ENCODE measurements at regions not wholly inside any gene's neighbourhood (a gene's known extent, or its start where the extent isn't known, plus 50 kb on each side); places are given as distances from the start of the nearest gene placed in this dataset.
"Not testable (repeated sequence)": the region's sequence is repeated elsewhere in the genome, so short reads cannot be mapped to it uniquely, and the experiment has no call there.

DNA sequence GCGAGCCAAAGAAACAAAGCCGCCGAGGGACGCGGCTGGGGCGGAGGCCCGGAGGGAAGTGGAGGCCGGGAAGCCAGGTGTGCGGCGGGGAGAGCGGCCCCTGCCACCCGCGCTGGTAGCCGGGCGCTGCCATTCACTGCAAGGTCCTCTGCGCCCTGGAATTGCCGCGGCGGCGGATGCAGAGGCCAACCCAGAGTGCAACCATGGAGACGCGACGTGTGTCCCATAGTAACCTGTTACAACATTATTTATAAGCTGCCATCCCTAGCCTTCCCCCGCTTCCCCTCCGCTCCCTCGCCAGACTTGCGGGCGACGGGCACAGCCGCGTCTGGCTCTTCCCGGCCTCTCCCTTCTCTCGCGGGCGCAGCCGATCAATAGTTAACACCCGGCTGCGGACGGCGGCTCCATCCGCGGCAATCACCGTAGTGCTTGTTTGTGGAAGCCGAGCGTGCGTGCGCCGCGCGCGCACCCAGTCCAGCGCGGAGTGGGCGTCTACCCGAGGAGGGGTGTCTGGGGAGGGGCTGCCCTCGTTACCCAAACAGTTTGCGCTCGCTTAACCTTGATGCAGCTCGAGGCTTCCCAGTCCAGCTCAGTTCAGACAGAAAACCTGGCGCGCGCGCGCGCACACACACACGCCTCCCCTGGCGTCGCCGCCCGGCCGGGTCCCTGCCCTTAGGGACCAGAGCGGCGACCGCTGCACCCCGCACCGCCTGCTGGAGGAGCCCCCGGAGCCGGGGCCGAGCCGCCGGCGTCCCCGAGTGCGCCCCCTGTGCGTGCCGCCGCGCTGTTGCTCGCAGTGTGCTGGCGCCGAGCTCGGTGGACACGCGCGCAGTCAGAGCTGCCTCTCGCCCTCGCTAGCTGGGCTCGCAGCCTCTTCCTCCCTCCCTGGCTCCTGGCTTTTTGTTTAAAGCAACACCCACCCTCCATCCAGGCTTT is 165.4 kb upstream of the DPP6 start:
- peak; percentile 93 for DNase-seq

DNA sequence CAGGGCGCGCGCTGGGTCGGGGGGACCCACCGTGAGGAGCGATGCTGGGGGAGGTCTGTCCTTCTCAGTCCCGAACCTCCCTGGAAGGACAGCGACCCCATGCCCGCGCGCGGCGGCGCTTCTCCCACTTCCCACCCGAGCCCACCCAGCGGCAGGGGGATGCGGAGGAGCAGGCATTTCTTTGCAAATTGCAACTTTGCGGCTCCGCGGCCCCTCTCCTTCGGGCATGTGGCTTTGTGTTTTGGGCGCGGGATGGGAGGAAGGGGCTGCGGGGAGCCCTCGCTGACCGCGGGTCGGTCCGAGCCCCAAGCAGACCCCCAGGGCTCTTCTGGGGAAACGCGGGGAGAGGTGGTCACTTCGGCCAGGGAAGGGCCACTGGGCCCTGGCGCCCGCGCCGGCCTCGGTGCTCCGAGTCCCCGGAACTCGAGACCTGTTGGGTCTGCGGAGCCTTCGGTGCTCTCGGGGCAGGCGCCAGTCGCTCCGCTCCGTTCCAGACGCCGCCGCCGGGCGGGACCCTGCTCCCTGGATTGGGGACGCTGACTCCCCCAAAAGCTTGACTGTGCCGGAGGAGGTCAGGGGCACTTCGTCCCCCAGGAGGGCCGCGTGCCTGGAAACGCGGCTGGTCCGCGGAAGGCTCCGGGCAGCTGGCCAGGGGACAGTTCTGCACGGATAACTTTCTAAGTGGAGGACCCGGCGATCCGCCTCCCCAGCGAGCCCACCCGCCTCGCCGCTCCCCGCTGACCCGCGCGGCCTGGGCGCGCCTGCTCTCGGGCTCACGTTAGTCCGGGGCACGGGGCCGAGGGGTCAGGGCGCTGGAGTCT is 164.2 kb upstream of the DPP6 start:
- peak; percentile 81 for DNase-seq

DNA sequence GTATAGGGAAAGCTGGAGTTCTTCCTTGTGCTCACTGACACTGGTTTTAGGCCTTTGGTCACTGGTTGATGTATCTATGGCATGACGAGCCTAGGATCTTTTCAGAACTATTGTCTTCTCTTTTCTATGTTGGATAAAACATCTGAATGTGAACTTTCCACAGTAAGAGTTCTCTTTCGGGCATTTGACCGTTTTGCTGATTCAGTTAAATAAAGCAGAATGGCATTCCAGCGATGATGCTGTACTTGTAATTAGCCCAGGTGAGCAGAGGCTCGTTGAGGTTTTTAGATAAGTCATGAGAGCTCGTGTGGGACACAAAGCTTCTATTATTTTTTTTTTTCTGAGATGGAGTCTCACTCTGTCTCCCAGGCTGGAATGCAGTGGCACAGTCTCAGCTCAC is 160.2 kb upstream of the DPP6 start:
- no peak for DNase-seq

DNA sequence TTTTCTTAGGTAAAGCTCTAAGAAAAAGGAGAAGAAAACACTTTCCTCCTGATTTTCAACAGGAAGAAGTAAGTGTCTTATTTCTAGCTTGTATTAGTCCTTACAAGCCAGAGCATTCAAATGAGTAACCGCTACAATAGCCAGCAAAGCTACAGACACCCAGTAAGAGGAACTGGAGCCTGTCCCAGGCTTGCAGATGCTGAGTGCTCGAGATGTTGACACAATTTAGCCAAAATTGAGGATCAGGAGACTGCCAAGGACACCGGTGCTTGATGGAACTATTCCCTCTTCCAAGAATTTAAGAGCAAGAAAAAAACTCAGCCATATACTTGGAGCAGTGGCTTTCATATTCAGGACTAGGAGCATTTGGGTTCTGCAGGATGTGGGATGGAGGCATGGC is 149.3 kb upstream of the DPP6 start:
- no peak for DNase-seq

DNA sequence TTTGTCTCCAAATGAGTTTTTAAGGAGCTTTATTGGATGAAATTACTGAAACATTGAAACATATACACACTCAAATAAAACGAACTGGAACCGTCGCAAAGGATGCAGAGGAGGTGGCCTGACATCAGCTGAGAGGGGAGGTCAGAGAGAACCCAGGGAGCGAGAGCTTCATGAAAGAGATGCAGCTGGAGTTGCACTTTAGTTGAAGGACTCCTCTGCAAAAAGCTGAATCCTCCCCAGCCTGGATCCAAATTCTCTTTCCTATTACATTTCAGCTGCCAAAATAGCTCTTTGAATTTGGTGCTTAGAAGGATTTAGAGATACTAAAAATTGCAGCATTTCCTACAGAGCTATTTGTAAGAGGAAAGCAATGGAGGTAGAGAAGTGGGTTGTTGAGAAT is 140.0 kb upstream of the DPP6 start:
- no peak for DNase-seq

DNA sequence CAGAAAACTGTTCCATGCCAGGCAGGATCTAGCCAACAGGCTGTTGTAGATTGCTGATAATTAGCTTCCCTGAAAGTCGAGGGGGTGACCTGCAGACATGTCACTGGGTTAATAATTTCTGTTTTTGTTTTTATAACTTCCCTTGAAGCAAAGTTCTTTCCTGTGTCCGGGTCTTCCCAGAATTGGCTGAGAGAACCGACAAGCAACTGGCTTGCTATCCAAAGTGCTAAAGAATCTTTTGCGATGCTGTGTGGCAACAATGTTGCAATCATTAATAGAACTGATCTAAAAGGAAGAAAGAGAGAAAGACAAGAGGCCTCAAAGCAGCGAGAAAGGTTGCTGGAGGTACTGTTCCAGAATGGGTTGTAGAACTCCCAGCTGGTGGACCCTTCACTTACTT is 132.1 kb upstream of the DPP6 start:
- DNase-seq = no peak

DNA sequence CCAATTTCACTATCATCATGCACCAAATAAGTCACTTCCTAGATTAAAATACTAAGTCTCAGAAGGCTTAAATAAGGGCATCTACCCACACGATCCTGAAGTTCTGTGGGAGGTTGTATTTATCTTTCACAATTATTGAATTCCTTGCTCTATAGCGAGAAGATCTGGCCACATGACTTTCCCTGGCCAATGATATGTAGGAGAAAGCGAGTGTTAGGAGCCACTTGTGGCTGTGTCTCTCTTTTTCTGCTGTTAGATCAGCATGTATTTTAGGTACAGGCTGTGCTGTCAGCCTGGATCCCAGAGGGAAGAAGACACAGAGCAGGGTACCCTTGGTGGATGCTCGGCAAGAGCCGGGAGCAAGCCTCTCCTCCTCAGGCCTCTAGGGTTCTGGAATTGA is 131.3 kb upstream of the DPP6 start:
- no peak for DNase-seq

DNA sequence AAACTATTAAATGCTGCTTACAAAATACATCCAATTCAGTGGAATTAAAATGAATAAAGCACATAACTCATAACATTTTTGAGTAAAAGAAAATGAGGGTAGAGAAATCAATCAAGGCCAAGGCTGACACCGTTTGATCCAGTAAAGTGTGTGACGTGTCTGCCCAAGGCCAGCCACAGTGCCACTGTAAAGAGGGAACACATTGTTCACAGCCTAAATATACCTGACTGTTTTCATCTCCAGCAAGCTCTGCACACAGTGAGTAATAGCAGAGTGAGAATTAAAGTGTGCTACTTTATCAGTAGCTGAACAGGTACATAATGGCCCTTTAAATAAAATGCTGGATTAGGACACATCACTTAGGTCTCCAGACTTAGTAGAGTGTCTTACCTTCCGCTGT is 130.8 kb upstream of the DPP6 start:
- DNase-seq = no peak

DNA sequence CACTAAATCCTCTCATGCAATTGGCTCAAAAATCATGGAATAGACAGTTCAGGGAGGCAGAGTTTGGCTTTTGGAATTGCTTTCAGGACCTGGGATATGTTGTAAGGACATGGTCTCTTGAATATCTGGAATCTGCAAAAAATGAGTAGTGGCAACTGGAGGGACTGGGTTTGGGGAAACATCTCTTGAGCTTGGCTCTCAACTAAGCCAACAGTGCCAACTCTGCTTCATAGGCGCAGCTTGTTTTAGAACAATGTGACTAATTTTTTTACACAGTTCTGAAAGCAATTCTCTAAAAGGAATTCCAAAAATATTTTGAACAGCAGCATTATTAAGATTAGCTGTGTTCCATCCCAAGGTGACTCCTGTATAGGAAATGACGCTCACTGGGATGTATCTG is 121.5 kb upstream of the DPP6 start:
- DNase-seq = no peak

DNA sequence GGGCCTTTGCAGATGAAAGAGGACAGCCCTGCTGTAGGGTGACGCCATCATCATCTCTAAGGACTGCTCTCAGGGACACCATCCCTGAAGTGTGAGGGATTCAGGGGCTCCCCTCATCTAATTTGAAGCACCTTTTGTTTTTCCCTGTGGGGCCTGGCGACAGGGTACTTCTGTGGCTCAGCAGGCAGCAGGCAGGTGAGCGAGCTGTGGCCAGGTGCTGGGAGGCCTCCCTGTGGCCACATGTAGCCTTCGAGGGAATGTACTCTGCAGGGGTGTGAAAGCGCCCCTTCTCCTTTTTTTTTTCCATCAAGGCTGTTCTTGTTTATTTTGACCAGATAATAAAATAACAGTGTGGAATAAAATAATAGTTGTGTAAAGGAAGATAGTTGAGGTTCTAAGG is 118.2 kb upstream of the DPP6 start:
- no peak for DNase-seq

DNA sequence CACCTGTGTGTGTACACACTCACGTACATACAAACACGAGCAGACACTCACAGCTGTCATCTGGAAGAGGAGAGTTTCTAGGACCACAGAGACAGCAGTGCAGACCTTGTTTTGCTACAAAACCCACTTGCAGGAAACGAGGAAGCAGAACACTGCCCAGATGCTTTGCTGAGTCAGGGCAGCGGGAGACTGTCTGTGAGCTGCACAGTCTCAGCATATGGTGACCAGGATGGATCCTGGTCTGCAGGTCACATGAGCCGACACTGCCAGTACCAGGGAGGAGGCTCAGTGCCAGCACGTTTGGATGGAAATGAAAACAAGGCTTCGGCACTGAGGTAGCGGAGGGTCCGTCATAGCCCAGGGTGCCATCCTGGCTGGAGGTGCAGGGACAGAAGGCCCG is 117.6 kb upstream of the DPP6 start:
- no peak for DNase-seq

DNA sequence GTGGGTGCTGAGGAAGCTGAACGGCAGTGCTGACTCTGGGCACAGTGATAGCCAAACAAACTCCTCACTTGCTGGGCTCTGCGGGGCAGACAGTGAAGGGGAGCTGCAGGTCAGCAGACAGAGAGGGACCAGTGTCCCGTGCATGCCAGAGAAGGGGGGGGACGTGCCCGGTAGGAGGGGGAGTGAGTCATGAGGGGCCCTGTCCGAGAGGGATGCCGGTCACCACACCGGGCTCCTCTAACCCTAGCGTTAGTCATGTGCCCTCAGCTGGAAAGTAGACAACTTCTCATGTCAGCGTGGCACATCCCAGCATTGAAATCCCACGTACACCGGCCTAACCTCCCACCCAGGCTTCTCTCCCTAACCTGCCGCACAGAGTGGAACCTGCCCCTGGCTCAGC is 117.1 kb upstream of the DPP6 start:
- no peak for DNase-seq

DNA sequence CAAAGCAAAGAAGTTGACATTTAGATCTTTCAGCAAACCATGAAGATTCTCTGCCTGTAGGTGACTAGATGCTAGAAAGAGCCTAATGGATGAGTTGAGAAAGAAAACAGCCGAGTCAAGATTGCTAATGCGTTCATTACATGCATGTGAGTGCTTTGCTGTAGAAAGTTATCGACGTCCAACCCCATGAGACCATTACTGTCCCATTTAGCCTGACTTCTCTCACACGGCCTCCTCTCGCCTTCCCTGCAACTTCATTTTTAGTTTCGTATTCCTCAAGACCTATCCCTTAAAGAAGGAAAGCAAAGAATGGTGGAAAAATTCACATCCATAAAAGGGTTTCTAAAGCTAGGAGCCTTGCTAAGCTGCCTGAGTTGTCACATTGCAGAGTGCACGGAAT is 113.7 kb upstream of the DPP6 start:
- DNase-seq = peak; percentile 54

DNA sequence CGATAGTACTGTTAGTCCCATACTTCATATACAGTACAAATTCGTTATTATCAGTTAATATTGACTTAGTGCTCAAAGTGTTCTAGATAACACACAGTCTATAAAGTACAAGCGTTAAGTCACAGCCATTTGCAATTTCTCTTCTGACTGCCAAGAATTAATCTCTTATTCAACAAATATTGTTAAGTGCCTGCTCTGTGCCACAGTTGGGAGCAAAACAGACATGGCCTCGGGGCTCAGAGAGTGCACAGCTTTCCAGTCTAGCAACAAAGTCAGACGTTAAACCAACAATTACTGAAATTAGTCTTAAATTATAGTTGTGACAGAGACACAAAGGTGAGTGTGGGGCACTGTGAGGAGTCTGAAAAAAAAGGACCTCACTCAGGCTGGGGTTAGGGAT is 113.0 kb upstream of the DPP6 start:
- DNase-seq = no peak

DNA sequence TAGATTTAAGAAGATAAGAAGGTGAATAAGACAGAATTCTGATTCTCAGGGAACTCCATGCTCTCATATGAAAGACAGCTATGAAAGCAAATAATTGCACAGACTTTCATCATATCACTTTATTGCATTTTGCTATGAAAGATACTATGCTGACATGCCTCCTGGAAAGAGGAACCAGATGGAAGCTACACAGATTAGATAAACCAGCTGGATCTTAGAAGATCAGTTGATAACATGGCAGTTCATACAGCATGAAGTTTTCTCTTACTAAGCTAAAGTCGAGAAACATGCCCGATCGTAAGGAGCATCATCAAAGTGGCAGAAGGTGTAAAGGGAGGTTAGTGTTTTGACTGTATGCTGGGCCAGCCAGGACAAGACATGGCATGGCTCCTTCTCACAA is 112.5 kb upstream of the DPP6 start:
- DNase-seq = no peak

DNA sequence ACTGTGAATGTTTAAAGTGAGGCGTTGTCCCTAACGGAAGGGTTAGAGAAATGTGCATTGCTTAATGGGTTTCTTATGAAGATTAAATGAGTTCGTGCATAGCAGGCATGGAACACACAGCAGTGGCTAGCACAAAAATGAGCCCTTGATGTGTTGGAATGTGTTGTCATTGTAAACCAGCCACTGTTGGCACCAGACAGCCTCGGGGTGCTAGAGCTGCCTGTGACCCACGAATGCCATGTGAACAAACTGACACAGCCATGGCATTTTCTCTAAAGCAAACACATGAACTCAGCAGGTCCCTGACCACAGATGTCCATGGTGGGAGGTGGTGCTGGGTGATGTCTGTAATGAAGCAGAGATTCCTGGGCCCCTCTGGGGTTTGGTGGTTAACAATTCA is 111.1 kb upstream of the DPP6 start:
- DNase-seq = no peak

DNA sequence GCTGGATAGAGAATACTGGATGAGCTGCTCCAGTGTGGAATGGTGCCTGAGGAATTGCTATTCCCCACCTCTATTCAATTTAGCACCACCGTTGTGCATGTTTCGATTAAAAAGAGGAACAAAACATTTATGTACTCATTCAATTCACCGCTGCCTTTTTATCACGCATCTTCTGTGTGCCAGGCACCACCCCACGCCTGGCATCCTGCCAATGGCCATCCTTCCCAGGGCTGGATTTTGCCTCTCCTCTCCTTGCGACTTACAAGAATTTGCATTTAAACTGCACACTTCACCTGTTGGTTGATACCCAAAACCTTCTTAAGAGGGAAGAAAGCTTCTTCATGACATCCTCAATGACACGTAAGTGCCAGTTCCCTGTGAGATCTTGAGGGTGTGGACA is 110.2 kb upstream of the DPP6 start:
- DNase-seq = no peak

DNA sequence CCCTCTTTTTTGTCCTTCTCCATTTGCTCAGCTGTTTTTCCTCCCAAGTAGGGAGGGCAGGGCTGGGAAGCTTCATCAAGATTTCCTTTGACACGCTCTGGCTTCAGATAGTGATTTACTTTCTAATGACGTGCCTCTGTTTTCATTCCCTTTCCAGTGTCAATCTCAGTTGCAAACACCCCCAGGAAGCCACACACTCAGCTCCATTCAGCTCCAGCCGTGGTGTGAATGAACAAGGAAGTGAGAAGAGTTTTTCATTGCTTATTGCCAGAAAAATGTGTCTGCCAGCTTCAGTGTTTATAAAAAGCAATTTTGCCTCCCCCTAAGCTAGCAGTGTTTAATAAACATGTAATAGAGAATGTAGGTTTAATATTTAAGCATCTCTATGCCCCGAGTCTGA is 108.7 kb upstream of the DPP6 start:
- no peak for DNase-seq

DNA sequence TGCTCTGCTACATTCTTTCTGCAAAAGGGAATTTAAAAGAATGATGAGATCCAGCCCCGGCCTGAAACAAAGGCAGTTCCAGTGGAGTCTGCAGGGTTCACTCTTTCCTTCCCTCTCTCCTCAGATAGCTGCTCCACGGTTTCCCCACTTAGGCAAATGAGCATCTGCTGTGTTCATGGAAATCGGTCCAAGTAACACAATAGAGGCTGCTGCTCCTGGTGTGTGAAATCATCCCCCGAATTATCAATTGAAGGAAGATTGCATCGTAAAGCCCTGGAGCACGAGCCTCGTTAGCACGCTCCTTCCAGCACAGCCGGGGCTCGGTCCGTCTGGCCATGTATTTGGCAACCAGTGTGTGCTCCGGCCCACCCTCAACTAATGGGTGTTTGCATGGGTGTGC is 108.3 kb upstream of the DPP6 start:
- DNase-seq = peak; percentile 61

DNA sequence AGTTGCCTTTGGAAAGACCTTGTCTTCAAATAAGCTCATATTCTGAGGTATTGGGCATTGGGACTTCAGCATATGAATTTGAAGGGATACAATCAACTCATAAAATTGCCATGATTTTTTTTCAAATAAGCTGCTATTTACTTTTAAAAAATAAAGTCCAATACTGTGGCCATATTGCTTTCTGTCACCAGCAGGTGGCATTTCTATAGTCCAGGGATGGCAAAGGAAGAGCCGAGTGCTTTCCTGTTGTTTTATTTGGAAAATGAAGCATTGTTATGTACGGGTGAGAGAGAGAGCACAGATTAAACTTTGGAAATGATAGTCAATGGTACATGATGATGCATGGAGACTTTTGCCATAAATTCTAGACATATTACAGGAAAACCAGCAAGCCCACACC is 104.1 kb upstream of the DPP6 start:
- no peak for DNase-seq

DNA sequence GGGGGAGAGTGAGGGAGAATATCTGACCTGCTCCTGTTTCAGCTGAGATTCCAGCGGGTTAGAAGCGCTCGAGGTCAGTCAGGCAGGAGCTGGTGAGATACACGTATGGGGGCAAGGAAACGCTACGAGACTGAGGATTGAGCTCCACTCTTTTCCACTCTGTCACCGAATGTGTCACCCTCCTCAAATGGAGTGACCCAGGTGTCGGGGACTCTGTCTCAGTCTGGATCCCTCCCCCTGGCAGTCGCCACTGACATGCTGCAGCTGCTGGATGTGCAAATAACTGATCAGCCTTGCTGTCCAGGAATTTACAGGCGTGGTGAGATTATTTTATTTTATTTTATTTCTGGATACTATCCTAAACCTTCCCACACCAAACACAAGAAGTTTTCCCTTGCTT is 100.9 kb upstream of the DPP6 start:
- DNase-seq = no peak

DNA sequence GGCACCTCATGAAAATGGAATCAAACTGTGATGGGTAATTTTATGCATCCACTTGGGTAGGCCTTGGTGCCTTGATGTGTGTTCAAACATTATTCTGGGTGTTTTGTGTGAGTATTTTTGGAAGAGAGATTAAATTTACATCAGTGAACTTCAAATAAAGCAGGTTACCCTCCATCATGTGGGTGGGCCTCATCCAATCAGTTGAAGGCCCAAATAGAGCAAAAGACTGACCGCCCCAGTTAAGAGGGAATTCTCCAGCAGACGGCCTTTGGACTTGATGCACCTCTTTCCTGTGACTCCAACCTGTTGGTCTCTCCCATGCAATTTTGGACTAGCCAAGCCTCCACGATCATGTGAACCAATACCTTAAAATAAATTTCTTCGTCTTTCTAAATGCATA is 97.7 kb upstream of the DPP6 start:
- DNase-seq = no peak

DNA sequence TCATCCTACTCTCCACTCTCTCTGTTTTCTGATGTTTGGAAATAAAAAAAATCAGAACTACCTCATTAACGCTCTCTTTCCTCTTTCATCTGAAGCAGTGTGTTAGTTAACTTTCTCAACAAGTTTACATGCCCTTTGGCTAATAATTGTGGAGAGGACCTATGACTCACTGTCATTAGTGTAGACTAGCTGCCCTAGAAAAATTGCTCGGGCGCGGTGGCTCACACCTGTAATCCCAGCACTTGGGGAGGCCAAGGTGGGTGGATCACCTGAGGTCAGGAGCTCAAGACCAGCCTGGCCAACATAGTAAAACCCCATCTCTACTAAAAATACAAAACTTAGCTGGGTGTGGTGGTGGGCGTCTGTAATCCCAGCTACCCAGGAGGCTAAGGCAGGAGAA is 94.5 kb upstream of the DPP6 start:
- not testable (repeated sequence) for DNase-seq

DNA sequence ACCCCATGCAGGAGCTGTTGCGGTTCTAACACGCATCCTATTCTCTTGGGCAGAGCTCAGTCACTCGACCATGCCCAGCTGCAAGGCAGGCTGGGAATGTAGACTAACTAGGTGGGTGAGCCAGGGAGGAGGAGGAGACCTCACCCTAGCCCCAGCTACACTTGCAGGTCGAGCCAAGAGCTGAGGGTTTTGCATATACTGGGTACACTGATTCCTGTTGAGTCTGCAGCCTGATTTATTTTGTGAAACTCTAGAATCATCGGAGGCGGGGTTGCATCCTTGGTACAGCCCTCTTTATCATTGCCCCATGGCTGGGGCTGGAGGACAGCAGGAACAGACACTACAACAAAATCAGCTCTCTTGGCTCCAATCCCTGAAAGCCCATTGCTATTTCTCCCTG is 93.8 kb upstream of the DPP6 start:
- DNase-seq = not testable (repeated sequence)
